GM19468 (cell line): ENCODE measurements at regions not wholly inside any gene's neighbourhood (a gene's known extent, or its start where the extent isn't known, plus 50 kb on each side); places are given as distances from the start of the nearest gene placed in this dataset.
A peak's percentile ranks its signal among the peaks of the same experiment; 100 is the strongest.

Experiments used
- ATAC-seq: cut with Tn5 transposase; IDR thresholded peaks from one replicate; pipeline ENCODE4 v1.9.1; 2021; ENCODE audit warnings: mild to moderate bottlenecking, moderate library complexity, moderate number of reproducible peaks; ENCODE audit not compliant: unreplicated experiment; ENCODE audit errors: extremely low read depth

- ATAC-seq: no peak
These were observed 393.5 kb downstream of the KLF12 start for GRCh38 chr13:73740666-73741065.

- ATAC-seq: no peak
These were observed 394.8 kb downstream of the KLF12 start for GRCh38 chr13:73739394-73739793.

GRCh38 chr13:73738626-73739025 lies 395.6 kb downstream of the KLF12 start:
- no peak for ATAC-seq

GRCh38 chr13:73737214-73737613 lies 397.0 kb downstream of the KLF12 start:
- no peak for ATAC-seq

- ATAC-seq: no peak
These were observed 400.5 kb downstream of the KLF12 start for GRCh38 chr13:73733706-73734105.

- no peak for ATAC-seq
These were observed 401.9 kb downstream of the KLF12 start for GRCh38 chr13:73732350-73732749.

- ATAC-seq: no peak
These were observed 402.6 kb downstream of the KLF12 start for GRCh38 chr13:73731564-73731963.

GRCh38 chr13:73730014-73730413 lies 404.2 kb downstream of the KLF12 start:
- ATAC-seq: no peak

GRCh38 chr13:73729046-73729445 lies 405.2 kb downstream of the KLF12 start:
- ATAC-seq: no peak

- ATAC-seq: no peak
These were observed 412.1 kb downstream of the KLF12 start for GRCh38 chr13:73722120-73722519.

GRCh38 chr13:73721571-73721970 lies 412.6 kb downstream of the KLF12 start:
- no peak for ATAC-seq

- ATAC-seq: no peak
These were observed 413.9 kb downstream of the KLF12 start for GRCh38 chr13:73720216-73720840.

- ATAC-seq: no peak
These were observed 416.0 kb downstream of the KLF12 start for GRCh38 chr13:73718246-73718645.

GRCh38 chr13:73717632-73718031 lies 416.6 kb downstream of the KLF12 start:
- ATAC-seq: no peak

- peak; percentile 44 for ATAC-seq
These were observed 418.2 kb downstream of the KLF12 start for GRCh38 chr13:73715911-73716510.

GRCh38 chr13:73715114-73715910 lies 418.9 kb downstream of the KLF12 start:
- peak; percentile 69 for ATAC-seq

- no peak for ATAC-seq
These were observed 419.7 kb downstream of the KLF12 start for GRCh38 chr13:73714522-73714921.

GRCh38 chr13:73708393-73708985 lies 425.7 kb downstream of the KLF12 start:
- ATAC-seq: peak; percentile 89

- ATAC-seq: no peak
These were observed 429.6 kb downstream of the KLF12 start for GRCh38 chr13:73704587-73704986.

GRCh38 chr13:73703606-73704005 lies 430.6 kb downstream of the KLF12 start:
- no peak for ATAC-seq
